GM21528 (cell line): ENCODE measurements at regions not wholly inside any gene's neighbourhood (a gene's known extent, or its start where the extent isn't known, plus 50 kb on each side); places are given as distances from the start of the nearest gene placed in this dataset.

Experiments
- ATAC-seq: cut with Tn5 transposase; IDR thresholded peaks from one replicate; pipeline ENCODE4 v1.9.1; 2021; ENCODE audit warnings: mild to moderate bottlenecking, moderate library complexity; ENCODE audit not compliant: unreplicated experiment, low FRiP score

DNA sequence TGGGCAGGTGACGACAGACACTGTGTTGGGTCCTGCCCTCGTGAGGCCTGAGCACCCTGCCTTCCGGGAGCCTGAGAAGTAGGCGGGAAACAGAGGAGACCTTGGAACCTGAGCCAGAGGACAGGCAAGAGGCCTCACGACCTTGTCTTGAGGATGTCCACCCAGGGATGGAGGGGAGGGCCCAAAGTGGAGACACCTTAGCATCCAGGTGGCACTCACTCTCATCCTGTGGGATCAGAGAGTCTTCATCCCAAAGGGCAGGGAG lies 347.2 kb downstream of the NPHP4 start:
- no peak for ATAC-seq

DNA sequence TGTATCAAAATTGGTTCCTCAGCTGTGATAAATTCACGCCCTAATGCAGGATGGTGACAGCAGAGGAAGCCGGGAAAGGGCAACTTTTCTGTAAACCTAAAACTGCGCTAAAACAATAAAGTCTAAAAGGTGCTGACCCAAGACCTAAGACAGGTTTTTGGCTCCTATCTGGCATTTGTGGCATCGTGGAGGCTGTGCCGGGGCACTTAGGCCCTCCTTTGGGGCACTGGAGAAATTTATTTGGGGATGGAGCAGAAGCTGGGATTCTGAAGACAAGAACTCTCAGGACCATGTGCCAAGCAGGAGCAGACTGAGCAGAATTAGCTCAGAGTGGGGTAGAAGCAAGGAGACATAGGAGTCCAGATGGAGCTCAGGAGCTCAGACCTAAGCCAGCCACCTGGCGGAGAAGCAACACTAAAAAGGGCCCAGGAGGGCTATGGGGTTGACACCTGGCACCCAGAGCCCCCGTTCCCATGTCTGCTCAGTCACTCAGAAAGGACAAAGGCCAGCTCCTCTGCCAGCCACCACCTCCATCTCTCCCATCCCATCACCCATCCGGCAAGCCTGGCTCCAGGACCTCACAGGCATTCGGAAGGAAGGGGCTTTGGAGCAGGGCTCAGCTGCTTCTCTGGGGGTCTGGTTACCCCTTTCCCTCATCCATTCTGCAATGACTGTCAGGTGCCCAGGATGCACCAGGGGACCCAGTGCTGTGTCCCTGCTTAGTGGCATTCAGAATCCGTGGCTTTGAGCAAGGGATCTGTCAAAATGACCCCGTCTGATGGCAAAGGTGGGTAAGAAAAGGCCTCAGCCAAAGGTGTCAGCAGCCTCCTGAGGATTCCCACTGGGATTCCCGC lies 347.7 kb downstream of the NPHP4 start:
- ATAC-seq, result no peak

DNA sequence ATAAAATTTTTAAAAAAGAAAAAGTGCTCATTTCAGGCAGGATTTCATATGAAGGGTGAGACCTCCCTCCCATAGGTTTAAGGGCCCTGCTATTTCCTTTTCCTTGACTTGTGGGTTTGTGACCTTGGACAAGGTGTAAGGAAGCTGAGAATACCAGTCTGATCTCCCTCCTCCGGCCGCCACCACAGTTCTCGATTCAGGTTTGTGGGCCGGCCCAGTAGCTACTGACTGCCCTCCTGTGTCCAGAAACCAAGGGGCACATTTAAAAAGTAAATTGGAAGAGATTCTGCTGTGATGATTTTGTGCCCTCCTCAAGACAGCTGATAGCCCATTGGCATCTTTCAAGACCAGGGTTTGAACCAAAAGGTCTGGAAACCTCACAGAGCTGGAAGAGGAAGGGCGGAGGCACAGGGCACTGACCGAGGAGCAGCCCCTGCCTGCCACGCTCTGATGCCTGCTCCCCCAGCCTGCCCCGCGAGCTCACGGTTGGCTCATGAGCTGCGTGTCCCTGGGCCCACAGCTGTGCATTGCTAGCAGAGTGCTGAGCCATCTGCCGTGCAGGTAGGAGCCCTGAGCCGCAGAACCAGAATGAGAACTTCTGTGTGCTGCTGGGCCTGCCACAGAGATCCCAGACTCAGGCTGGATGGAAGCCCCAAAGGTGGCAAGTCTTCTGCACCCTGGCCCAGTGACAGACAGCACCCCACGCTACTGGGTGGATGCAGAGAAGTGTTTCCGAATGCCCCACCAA lies 348.7 kb downstream of the NPHP4 start:
- no peak for ATAC-seq

DNA sequence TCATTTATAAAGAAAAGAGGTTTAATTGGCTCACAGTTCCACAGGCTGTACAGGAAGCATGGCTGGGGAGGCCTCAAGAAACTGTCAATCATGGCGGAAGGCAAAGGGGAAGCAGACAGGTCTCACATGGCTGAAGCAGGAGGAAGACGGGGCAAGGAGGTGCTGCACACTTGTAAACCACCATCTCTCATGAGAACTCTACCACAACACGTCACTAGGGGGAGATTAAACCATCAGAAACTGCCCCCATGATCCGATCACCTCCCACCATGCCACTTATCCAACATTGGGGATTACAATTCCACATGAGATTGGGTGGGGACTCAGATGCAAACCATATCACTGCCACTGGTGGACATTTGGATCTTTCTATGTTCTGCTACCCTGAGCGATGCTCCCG lies 351.4 kb downstream of the NPHP4 start:
- no peak for ATAC-seq

DNA sequence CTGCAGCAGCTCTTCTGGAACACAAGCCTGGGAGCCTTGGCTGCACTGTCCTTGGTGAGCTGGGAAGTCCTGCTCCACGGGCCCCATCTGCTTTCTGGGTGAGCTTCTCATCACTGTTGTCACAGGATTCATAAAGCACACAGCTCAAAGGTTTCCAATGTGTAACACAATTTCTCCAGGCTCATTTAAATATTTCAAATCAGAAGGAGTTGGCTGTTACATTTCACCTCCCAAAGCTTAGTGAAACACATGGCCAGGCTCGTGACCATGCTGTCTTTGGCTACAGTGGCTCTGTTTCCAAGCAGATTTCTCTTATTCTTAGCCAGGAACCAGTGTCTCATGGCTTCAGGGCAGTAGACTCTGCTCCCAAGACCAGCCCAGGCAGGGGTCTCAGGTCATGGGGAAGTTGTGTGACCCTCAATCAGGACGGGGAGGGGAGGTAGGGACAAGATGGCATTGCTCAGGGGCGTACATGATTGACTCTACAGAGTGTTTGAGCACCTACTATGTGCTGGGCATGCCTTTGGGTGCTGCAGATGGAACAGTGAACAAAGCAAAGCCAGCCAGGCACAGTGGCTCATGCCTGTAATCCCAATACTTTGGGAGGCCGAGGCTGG lies 353.0 kb downstream of the NPHP4 start:
- no peak for ATAC-seq

DNA sequence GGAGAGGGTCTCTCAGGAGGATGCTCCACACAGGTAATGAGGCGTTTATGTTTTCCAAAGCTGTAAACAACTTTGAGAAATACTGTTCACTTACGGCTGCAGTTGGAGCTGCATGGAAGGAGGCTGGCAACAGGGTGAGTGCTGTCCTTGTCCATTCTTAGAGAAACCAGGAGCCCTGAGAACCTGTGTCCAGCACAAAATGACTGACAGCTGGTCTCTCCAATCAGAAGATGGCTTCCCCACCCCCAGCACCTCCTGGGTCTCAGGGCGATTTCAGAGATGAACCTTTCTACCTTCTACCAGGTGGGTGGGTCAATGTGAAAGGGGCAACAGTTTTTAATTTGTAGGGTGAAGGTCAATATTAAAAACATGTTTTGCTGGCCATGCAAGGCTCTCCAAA lies 353.6 kb downstream of the NPHP4 start:
- no peak for ATAC-seq

DNA sequence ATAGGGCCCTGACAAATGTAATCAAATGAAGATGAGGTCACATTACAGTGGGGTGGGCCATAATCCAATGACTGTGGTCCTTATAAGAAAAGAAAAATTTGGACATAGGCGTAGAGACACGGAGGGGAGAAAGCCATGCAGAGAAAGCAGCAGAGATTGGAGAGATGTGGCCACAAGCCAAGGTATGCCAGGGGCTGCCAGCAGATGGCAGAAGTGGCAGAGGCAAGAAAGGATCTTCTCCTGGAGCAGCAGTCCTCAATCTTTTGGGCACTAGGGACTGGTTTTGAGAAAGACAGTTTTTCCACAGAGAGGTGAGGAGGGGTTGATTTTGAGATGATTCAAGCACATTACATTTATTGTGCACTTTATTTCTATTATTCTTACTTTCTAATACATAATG lies 355.1 kb downstream of the NPHP4 start:
- no peak for ATAC-seq

DNA sequence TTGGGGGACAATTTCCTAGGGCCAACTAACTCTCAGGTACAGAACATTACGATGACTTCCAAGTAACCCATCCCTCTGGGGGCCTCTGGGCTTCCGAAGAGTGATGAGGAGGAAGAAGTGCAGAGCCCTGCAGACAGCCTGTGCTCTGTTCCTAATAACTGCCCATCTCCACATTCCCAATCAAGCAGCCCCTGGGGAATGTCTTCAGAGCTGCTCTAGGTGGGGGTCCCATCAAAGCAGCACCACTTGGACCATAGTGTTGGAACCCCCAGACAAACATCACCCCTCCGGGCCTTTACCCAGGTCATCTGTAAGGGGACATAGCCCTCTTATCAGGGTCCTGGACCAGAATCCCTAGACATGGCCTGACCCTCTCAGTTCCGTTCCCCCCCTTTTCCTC lies 357.3 kb downstream of the NPHP4 start:
- no peak for ATAC-seq

DNA sequence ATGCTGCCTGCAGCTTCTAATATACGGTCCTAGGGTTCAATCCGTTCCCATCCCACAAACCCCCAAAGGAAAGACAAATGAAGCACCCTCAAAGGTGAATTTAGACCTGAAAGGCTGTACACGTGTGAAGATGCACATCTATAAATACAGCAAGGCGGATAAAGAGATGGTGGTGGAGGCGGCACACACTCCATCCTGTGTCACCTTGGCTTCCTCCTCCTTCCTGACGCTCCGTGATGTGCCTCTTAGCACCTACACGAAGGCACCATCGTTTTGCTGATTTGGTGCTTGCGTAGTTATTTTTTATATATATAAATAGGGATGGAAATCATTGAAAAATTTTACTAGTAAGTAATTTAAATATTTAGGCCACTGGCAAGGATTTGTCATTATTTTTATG lies 359.4 kb downstream of the NPHP4 start:
- no peak for ATAC-seq

DNA sequence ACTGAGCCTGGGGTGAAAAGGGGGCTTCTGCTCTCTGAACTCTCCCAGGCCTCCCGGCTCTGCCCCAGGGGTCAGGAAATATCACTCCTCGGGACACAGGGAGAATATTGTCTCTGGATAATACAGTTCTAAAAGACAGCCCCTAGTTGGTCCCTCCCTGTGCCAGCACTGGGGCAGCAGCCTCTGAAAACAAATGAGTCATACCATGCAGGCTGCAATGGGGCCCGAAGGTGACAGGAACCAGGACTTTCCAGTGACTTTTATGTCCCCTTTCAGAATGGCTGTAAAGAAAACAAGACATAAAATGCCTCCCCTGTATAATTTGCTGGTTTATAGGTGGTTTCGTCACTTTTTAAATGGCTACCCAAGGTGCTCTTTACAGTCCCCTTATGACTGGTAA lies 360.0 kb downstream of the NPHP4 start:
- ATAC-seq, result no peak

DNA sequence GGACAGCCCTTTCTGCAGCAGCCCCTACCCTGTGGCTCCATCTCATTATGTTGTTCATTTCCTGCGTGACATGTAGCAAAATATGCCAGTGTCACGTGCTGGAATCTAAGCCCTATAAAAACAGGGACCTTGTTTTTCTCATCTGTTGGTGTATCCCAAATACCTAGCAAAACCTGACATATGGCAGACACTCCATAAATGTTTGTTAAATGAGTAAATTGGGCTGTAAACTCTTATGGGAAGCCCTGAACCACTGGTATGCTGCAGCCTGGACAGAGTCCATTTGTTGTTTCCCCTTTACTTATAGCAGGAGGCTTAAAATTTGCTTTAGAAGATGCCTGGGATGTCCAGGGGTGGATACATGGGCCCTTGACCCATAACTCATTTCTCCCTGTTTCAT lies 363.8 kb downstream of the NPHP4 start:
- ATAC-seq, result no peak

DNA sequence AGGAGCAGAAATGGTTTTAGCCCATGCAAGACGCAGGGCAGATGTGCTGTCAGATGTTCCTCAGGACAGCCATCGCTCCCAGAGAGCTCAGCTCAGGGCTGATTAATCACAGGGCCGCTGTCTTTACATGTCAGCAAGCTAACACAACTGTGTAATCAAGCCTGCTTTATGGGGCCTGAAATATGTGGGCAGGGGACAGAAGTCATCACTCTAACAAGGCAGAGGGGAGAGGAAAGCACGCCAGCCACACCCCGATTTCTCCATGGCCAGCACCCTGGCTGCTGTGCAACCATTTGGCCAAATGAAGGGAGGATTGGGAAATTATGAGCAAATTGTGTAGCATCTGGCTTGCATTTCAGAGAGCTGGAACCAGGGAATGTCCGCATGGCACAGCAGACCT lies 368.8 kb downstream of the NPHP4 start:
- no peak for ATAC-seq

DNA sequence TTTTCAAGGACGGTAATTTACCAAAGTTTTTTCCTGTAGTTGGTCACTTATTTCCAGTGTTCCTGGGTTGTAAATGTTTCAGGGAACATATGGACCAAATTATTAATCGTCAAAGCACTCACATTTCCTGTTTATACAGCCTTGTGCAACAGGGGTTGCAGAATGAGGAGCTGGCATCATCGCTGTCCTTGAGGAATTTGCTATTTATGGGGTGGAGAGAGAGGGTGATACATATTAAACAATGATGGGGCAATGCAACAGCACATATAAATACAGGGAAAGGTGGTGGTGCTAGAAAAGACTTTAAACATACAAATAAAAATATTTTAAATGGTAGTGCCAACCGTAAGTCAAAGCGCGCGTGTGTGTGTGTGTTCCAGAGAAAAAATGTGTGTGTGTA lies 369.8 kb downstream of the NPHP4 start:
- ATAC-seq, result no peak

DNA sequence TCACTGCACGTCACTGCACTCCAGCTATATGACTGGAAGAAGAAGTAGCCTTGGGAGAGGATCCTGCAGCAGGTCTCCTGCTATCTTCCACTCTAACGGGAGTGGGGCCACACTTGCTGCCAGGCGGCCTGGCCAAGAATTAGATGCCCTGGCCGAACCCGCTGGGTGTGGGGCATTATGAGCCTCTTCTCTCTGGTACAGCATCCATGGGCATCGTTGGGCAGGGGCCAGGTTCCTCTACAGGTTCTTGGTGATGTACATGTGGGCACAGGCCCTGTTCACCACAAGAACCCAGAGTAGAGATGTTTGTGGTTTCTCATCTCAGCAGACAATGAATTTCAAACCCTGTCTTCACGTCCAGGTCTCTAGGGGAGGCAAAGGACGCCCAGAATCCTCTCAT lies 370.5 kb downstream of the NPHP4 start:
- ATAC-seq, result no peak

DNA sequence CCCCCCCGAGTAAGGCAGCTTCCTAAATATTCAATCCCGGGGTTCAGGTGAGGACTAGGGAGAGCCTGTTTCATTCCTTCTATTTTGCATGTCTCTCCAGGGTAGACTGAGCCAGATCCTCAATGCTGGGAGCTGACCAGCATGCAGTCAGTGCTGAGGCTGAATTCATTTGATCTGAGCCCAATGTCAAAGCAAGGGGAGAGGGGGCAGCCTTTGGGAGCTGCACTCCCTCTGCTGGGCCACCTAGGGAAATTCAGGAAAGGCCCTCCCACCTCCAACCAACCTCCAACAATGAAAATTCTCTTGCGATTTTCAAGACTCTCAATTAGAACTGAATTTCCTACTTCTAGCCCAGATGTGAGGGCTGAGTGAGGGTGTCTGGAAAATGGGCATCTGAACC lies 371.2 kb downstream of the NPHP4 start:
- ATAC-seq, result no peak

DNA sequence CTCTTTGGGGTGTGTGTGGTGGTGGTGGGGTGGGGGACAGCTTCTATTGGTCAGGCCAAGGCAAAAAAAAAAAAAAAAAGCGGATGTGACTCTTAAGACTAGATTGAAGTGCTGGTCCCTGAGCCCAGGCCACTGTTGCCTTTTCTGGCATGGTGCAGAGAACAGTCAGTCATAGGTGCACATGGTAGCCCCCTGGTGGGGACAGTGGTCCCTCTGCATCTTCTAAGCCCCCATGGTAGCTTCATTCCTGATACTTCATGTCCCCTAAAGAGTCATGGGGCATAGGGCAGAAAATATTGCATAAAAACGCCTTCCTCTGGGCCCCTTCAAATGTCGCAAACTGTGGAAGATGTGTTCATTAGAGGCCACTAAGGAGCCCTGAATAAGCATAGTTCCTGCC lies 371.8 kb downstream of the NPHP4 start:
- ATAC-seq, result no peak

DNA sequence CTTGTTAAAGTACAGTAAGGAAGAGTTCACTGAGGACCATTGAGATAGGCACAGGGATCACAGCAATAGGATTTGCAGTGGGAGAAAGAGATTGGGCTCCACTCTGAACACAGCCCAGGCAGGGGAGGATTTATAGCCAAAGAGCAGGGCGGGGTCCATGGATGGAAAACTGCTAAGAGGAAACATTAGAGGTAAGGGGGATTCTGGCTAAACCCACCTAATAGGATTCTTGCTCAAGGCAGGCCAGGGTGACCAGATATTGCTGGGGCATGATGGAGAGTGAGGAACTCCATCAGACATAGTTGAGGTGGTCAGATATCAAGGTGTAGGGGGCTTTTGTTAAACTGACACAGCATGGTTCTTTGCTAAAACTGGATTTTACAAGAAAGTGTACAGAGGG lies 372.8 kb downstream of the NPHP4 start:
- no peak for ATAC-seq

DNA sequence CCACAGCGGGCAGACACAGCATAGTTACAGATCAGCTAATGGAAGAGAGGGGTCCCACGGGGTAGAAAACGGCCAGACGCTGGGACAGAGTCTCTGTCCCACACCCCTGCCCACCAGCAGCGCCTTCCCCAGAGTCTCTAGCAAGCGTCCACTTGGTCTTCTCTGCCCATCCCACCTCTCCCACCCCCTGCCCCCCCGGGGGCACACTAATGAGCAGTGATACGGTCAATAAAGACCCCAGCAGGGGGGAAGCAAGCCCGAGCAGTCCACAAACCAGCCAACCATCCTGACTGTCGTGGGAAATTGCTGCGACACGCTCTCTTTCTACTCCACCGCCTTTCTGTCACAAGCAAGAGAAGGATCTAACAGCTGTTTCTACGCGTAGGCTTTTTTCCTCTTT lies 374.7 kb downstream of the NPHP4 start:
- no peak for ATAC-seq

DNA sequence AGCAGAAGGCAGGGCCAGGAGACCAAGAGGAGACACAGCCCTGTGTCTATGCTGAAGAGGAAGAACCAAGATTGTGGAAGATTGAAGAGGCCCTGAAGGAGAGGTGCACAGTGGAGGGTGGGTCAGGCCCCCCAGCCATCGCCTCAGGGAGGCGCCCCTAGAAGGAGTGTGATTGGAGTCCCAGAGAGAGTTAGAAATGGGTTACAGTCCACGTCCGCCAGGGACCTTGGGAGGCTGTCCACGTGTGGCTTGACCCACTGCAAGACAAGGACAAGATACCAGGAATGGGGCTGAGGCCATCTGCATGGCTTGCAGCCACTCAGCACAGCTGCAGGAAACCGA lies 375.1 kb downstream of the NPHP4 start:
- ATAC-seq, result no peak

DNA sequence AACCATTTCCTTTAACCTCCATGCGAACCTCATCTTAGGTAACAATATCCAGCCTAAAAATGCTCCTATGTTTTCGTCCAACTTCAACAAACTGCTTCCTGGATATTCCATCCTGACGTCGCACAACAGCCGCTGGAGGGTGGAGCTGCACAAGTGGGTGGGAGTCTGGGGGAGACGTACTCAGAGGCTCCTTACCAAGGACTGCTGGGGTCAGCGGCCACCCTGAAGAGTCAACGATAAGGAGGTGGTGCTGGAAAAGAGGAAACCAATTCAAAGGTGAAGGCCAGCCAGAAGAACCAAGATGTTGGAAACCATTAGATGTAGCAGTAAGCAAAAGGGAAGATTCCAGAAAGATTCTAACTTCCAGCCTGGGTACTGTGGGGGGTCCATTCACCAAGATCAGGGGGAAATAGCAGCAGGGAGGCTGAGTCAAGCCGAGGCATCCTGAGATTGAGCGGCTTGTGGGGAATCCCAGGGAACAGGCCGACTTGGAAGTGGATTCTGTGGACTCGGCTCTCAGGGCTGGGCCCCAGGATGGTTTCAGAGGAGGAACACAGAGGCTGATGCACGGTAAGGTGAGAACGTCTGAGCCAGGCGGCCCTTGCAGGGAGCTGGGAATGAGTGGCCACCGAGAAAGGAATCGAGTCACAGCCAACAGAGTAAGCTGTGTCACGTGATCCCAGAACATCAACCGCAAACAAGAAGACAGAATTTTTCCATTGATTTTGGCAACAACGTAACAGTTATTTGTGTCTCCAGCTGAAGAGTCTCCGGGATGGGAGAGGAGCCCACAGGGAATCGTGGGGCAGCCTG lies 375.7 kb downstream of the NPHP4 start:
- ATAC-seq, result no peak

DNA sequence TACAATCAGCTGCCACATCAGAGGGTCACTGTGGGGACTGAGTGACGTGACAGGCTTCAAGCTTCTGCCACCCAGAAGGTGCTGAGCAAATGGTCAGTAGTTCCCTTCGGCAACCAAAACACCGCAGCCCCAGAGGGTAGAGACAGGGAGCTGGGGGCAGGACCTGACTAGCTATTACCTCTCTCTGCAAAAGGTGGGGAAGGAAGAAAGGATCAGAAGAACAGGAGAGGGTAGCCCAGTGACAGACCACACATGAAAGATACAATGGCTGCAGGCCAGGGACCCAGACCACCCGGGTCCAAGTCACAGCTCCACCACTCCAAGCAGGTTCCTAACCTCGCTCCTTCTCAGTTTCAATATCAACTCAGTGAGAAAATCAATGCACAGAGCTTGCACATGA lies 377.1 kb downstream of the NPHP4 start:
- ATAC-seq, result no peak
